ENCODE measurements at regions not wholly inside any gene's neighbourhood (a gene's known extent, or its start where the extent isn't known, plus 50 kb on each side); places are given as distances from the start of the nearest gene placed in this dataset.
"Not testable (repeated sequence)": the region's sequence is repeated elsewhere in the genome, so short reads cannot be mapped to it uniquely, and the experiment has no call there.

DNA sequence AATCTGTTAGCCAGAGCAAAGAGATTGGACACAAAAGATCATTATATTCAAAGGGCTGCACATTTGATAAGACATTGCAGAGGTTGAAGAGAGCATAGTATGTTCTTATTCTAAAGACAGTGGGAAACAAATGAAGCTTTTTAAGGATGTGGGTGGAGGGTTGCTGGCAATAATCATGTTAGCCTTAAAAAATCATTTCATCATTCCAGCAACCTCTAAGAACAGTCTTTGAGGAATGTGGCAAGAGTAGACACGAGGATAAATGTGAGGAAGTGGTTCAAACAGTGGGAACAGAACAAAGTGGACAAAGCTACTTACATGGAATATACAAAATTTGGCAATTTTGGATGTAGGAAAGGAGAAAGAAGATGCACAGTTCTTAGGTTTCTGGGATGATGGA, 167.3 kb upstream of the SPRY1 start:
- Mint-ChIP-seq H3K27me3 (no peaks in the 10 kb centered on the region), H3K4me3 (no peak overlapping the region), H3K9me3 (ENCODE audit: low read depth) (peaks cover 4% of the 10 kb centered on the region), H3K27ac (no peak overlapping the region), H3K4me1 (ENCODE audit: low read depth) (no peaks in the 10 kb centered on the region), H3K36me3 (peaks cover 38% of the 10 kb centered on the region)

GRCh38 chr4:123230061-123230460, 166.5 kb upstream of the SPRY1 start:
- Mint-ChIP-seq H3K4me3 (no peak overlapping the region), H3K36me3 (peaks cover 39% of the 10 kb centered on the region), H3K27ac (no peak overlapping the region), H3K27me3 (no peaks in the 10 kb centered on the region), H3K4me1 (ENCODE audit: low read depth) (no peaks in the 10 kb centered on the region), H3K9me3 (ENCODE audit: low read depth) (peaks cover 4% of the 10 kb centered on the region)

DNA sequence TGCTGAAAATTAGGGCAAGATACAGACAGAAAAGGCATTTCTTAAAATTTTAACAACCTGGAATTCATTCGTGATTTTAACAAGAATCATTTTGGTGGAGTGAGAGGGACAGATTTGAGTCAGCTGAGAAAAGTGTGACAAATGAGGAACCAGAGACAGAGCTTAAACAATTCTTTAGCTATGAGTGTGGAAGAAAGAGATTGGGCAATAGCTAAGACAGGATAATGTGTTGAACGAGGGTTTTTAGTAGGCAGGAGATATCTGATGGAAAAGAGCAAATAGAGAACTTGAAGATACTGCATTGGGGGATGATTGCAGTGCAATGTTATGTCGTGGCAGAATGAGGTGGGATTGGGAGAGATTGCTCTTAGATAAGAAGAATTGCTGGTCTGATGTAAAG, 164.2 kb upstream of the SPRY1 start:
- H3K9me3 Mint-ChIP-seq (ENCODE audit: low read depth) = peaks cover 4% of the 10 kb centered on the region
- H3K36me3 Mint-ChIP-seq = peaks cover 43% of the 10 kb centered on the region

DNA sequence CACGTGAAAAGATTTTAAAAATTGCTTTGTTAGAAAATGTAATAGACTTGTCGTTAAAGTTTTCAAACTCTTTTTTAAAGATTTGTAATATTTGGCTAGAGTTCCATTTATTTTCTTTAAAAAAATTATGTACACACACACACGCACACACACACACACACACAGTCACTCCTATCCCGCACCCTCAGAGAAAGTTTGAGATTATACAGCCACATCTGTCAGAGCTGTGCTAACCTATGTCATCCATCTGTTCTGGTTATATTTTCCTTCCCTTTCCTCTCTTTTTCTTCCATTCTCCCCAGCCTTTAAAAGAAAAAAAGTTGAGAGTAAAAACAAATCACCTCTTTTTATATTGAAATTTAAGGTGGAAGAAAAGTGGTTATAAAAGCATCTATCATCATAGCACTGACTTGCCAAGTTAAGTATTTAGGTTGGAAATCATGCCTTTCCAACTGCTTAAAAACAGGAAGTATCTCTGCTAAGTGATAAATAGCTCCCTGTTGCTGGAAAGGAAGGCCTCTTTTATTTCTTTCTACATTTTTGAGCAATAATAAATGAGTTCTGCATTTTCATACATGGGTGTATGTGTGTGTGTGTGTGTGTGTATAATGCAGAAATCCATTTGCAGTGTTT, 163.3 kb upstream of the SPRY1 start:
- H3K4me3 Mint-ChIP-seq = no peak overlapping the region
- H3K4me1 Mint-ChIP-seq (ENCODE audit: low read depth) = no peaks in the 10 kb centered on the region
- H3K36me3 Mint-ChIP-seq = peaks cover 43% of the 10 kb centered on the region
- H3K27me3 Mint-ChIP-seq = no peaks in the 10 kb centered on the region
- H3K27ac Mint-ChIP-seq = no peak overlapping the region
- peaks cover 4% of the 10 kb centered on the region for H3K9me3 Mint-ChIP-seq (ENCODE audit: low read depth)

More for the DNA sequence above, 164.2 kb upstream of the SPRY1 start:
- Mint-ChIP-seq H3K4me3 (no peak overlapping the region), H3K27me3 (no peaks in the 10 kb centered on the region), H3K4me1 (ENCODE audit: low read depth) (no peaks in the 10 kb centered on the region), H3K27ac (no peak overlapping the region)

DNA sequence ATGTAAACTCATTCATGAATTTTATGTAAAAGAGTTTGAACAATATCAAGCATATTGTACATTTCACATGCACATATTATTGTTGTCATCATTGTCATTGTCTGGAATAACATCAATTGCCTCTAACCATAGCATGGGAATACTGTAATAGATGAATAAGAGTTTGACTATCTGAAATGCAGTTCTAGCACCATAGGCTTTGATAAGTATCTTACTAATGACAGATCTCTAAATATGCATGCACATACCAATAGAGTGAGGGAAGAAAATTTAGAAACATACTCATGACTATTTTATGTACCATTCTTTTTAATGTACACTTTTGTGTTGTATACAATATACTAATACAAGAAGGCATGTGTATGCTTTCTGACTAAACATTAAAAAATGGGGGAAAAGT, 161.6 kb upstream of the SPRY1 start:
- peaks cover 43% of the 10 kb centered on the region for H3K36me3 Mint-ChIP-seq
- no peak overlapping the region for H3K27ac Mint-ChIP-seq
- H3K9me3 Mint-ChIP-seq (ENCODE audit: low read depth) = peaks cover 4% of the 10 kb centered on the region
- H3K4me1 Mint-ChIP-seq (ENCODE audit: low read depth) = no peaks in the 10 kb centered on the region
- H3K4me3 Mint-ChIP-seq = no peak overlapping the region
- no peaks in the 10 kb centered on the region for H3K27me3 Mint-ChIP-seq

DNA sequence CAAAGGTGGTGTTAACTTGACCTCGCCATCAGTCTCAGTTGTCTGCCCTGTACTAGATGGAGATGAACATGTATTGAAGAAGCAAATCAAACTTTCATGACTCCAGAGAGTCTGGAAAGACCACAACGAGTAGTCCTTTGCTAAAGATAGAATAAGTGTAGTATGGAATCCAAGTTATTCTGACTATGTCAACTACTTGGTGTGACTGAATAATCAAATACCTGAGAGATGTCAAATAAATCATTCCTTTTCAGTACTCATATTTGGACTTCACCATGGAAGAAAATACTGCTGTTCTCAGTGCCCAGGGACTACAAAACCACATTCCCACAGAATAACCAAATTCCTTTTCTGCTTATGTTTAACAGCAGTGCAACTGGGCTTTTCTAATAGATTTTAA, 161.2 kb upstream of the SPRY1 start:
- Mint-ChIP-seq H3K36me3 (peaks cover 41% of the 10 kb centered on the region), H3K27me3 (no peaks in the 10 kb centered on the region)

GRCh38 chr4:123236606-123237005, 160.0 kb upstream of the SPRY1 start:
- Mint-ChIP-seq H3K4me1 (ENCODE audit: low read depth) (no peaks in the 10 kb centered on the region), H3K36me3 (peaks cover 38% of the 10 kb centered on the region), H3K4me3 (no peak overlapping the region), H3K27me3 (no peaks in the 10 kb centered on the region), H3K27ac (no peak overlapping the region), H3K9me3 (ENCODE audit: low read depth) (peaks cover 5% of the 10 kb centered on the region)

More for the DNA sequence above, 161.2 kb upstream of the SPRY1 start:
- Mint-ChIP-seq H3K4me1 (ENCODE audit: low read depth) (no peaks in the 10 kb centered on the region), H3K27ac (no peak overlapping the region), H3K4me3 (no peak overlapping the region), H3K9me3 (ENCODE audit: low read depth) (peaks cover 6% of the 10 kb centered on the region)

GRCh38 chr4:123240286-123240685, 156.3 kb upstream of the SPRY1 start:
- H3K36me3 Mint-ChIP-seq = peaks cover 19% of the 10 kb centered on the region
- H3K27ac Mint-ChIP-seq; H3K9me3 Mint-ChIP-seq (ENCODE audit: low read depth); H3K27me3 Mint-ChIP-seq; H3K4me3 Mint-ChIP-seq; H3K4me1 Mint-ChIP-seq (ENCODE audit: low read depth): not testable (repeated sequence)

GRCh38 chr4:123243220-123243619, 153.4 kb upstream of the SPRY1 start:
- H3K27me3 Mint-ChIP-seq; H3K4me3 Mint-ChIP-seq; H3K9me3 Mint-ChIP-seq (ENCODE audit: low read depth); H3K4me1 Mint-ChIP-seq (ENCODE audit: low read depth); H3K27ac Mint-ChIP-seq: not testable (repeated sequence)
- H3K36me3 Mint-ChIP-seq = peaks cover 13% of the 10 kb centered on the region

DNA sequence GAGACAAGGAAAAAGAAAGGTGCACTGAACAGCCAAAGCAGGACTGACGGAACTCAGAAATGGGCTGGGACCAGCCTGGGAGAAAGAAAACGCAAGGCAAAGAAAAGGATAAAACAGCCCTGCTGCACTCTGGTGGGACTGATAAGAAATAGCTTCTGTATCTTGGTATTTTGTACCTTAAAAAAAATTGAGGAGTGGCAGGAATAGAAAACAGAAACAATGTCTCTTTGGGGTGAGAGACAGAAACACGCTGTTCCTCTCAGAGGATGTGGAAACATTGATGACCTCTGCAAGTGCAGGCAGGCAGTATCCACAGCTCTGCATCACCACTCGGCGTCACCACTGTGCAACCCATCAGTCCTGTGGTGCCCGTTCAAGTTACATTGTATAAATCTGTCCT, 152.5 kb upstream of the SPRY1 start:
- Mint-ChIP-seq H3K27ac (no peak overlapping the region), H3K4me3 (no peak overlapping the region), H3K9me3 (ENCODE audit: low read depth) (peaks cover 5% of the 10 kb centered on the region), H3K36me3 (peaks cover 10% of the 10 kb centered on the region), H3K27me3 (no peaks in the 10 kb centered on the region), H3K4me1 (ENCODE audit: low read depth) (peaks cover 2% of the 10 kb centered on the region)

DNA sequence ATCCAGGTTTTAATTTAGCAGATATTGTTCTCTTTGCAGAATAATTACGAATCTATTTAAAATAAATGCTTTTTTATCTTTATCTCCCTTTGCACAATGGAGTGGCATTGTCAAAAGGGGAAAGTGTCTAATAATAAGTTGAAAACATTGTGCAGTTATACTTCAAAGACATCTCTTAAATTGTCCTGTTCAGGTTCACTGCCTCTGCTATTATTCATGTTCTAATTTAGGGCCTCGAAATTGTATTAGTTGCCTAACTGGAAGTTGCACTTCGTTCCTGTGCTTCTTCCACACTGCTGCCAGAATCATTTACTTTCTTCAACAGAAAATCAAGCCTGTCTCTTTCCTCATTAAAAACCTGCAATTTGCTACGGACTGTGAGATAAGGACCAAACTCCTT, 150.5 kb upstream of the SPRY1 start:
- no peak overlapping the region for H3K4me3 Mint-ChIP-seq
- H3K36me3 Mint-ChIP-seq = peaks cover 2% of the 10 kb centered on the region
- no peak overlapping the region for H3K27ac Mint-ChIP-seq

GRCh38 chr4:123248085-123248659, 148.4 kb upstream of the SPRY1 start:
- Mint-ChIP-seq H3K36me3 (peaks cover 2% of the 10 kb centered on the region), H3K4me1 (ENCODE audit: low read depth) (peaks cover 2% of the 10 kb centered on the region), H3K27me3 (no peaks in the 10 kb centered on the region), H3K9me3 (ENCODE audit: low read depth) (no peaks in the 10 kb centered on the region), H3K27ac (no peak overlapping the region), H3K4me3 (no peak overlapping the region)

More for the DNA sequence above, 150.5 kb upstream of the SPRY1 start:
- Mint-ChIP-seq H3K27me3 (no peaks in the 10 kb centered on the region), H3K4me1 (ENCODE audit: low read depth) (peaks cover 2% of the 10 kb centered on the region), H3K9me3 (ENCODE audit: low read depth) (no peaks in the 10 kb centered on the region)

GRCh38 chr4:123249821-123250220, 146.8 kb upstream of the SPRY1 start:
- no peak overlapping the region for H3K4me3 Mint-ChIP-seq
- no peaks in the 10 kb centered on the region for H3K27me3 Mint-ChIP-seq
- no peaks in the 10 kb centered on the region for H3K9me3 Mint-ChIP-seq (ENCODE audit: low read depth)
- H3K27ac Mint-ChIP-seq = no peak overlapping the region
- H3K36me3 Mint-ChIP-seq = peaks cover 6% of the 10 kb centered on the region
- peaks cover 2% of the 10 kb centered on the region for H3K4me1 Mint-ChIP-seq (ENCODE audit: low read depth)

DNA sequence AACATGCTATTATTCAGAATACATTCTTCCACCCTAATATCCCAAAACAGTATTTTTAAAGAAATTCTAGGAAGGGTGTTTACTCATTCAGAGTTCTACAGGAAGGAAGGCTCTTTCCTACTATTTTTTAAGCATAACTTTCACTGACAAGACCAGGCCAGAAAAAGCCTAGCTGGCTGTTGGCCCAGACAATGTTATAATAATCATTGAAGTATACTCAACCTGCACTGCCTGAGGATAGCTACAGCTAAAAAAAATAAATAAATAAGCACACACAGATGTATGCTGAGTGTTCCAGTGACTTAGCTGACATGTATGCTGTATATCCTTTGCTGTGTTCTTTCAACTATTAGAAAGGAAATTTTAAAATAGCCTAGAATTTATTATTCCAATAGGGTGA, 145.8 kb upstream of the SPRY1 start:
- H3K4me1 Mint-ChIP-seq (ENCODE audit: low read depth) = peaks cover 2% of the 10 kb centered on the region
- H3K27ac Mint-ChIP-seq = no peak overlapping the region
- H3K4me3 Mint-ChIP-seq = no peak overlapping the region
- peaks cover 8% of the 10 kb centered on the region for H3K36me3 Mint-ChIP-seq
- no peaks in the 10 kb centered on the region for H3K9me3 Mint-ChIP-seq (ENCODE audit: low read depth)
- no peaks in the 10 kb centered on the region for H3K27me3 Mint-ChIP-seq

DNA sequence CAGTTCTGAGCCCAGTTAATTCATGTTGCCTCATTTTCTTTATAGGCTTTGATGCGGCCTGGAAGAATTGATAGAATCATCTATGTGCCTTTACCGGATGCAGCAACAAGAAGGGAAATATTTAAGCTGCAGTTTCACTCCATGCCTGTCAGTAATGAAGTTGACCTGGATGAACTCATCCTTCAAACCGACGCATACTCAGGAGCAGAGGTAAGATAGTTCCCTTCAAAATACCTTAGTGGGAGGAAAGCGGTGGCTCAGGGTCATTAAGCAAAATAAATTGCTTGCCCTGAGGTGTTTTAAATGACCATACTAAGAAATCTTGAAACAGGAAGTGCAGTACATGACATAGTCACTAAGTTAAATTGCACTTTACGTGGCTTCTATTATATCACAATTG, 140.6 kb upstream of the SPRY1 start:
- Mint-ChIP-seq H3K27me3 (no peaks in the 10 kb centered on the region), H3K27ac (no peak overlapping the region), H3K4me1 (ENCODE audit: low read depth) (no peaks in the 10 kb centered on the region), H3K9me3 (ENCODE audit: low read depth) (no peaks in the 10 kb centered on the region), H3K36me3 (peaks cover 29% of the 10 kb centered on the region), H3K4me3 (no peak overlapping the region)

GRCh38 chr4:123256901-123257300, 139.7 kb upstream of the SPRY1 start:
- Mint-ChIP-seq H3K36me3 (peaks cover 32% of the 10 kb centered on the region), H3K9me3 (ENCODE audit: low read depth) (no peaks in the 10 kb centered on the region), H3K4me1 (ENCODE audit: low read depth) (no peaks in the 10 kb centered on the region), H3K4me3 (no peak overlapping the region), H3K27ac (no peak overlapping the region), H3K27me3 (no peaks in the 10 kb centered on the region)

Data from activated naive CD8-positive, alpha-beta T cell (primary cell).